ENCODE measurements at regions not wholly inside any gene's neighbourhood (a gene's known extent, or its start where the extent isn't known, plus 50 kb on each side); places are given as distances from the start of the nearest gene placed in this dataset.
A peak's percentile ranks its signal among the peaks of the same experiment; 100 is the strongest.

DNA sequence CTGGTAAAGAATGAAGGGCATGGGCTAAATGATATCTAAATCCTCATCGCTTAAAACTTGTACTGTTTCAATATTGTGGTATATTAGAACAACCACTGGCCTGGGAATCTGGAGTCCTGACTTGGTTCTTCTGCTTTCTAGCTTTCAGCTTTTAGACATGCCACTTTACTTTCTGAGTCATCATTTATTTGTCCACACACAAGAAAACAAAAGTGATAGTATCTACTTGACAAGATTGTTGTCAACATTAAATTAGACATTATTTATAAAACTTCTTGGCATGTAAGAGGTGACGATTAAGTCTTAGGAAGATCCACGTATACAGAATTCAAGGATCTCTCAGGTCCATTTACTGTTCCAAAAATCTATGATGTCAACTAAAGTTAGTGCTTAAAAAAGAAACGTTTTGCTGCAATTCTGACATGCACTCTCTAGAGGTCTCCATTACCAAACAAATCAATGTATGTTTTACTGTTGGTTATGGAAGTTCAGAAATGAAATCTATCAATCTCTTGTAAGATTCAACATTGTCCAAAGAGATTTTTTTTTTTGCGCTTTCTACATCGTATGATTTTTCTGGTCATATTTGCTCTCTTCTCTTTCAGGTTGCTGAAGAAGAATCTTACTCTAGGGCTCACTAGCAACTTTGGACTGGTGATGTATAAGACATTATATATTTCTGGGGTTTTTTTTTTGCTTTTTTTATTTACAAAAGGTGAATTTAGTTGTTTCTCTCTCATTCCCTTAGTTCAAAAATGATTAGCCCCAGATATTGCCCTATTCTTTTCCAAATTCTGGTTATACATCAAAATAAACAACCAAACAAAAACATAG lies 53.6 kb upstream of the DYNC1I1 start:
- TF ChIP-seq, protein P1, sequence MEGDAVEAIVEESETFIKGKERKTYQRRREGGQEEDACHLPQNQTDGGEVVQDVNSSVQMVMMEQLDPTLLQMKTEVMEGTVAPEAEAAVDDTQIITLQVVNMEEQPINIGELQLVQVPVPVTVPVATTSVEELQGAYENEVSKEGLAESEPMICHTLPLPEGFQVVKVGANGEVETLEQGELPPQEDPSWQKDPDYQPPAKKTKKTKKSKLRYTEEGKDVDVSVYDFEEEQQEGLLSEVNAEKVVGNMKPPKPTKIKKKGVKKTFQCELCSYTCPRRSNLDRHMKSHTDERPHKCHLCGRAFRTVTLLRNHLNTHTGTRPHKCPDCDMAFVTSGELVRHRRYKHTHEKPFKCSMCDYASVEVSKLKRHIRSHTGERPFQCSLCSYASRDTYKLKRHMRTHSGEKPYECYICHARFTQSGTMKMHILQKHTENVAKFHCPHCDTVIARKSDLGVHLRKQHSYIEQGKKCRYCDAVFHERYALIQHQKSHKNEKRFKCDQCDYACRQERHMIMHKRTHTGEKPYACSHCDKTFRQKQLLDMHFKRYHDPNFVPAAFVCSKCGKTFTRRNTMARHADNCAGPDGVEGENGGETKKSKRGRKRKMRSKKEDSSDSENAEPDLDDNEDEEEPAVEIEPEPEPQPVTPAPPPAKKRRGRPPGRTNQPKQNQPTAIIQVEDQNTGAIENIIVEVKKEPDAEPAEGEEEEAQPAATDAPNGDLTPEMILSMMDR (IDR thresholded peaks at IDR 0.05; ENCODE audit: control insufficient read depth, extremely low read depth, insufficient read depth), result peak; percentile 62
- DNase-seq (ENCODE audit: low read depth), result peak; percentile 15
- no peak overlapping the region for H3K4me3 ChIP-seq (ENCODE audit: low read depth, low read length)

DNA sequence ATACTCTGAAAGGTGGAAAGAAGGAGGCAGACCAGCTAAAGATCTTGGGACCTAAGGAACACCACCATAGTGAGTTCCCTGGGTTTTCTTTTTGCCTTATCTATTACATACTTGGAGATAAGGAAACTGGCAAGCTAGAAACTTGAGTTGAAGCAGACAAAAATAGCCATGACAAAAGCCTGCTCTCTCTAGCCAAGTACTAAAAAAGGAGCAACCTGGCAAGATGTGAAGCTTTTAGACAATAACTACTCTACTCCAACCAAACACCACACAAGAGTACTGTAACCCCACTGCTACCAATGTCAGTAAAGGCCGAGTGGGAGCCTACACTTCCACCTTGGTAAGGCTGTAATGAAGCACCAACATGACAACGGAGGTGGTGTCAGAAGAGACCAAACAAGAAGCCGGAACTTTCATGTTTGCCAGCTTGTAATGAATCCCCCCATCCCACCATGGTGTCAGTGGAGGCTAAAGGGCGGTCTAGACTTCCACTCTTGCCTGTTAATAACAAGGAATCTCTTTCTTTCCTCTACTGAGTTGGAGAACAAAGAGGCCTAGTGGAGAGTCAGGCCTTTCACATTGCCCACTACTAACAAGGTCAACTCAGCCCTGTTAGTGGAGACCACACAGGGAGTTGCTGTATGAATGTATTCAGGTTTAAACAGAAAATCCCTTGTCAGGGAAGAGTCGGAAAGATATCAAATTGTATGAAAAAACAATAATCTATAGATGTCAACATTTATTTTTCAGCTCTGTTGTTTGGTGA lies 55.8 kb upstream of the DYNC1I1 start:
- DNase-seq (ENCODE audit: low read depth), result no peak
- H3K4me3 ChIP-seq (ENCODE audit: low read depth, low read length), result no peak overlapping the region
- TF ChIP-seq, protein P1 (IDR thresholded peaks at IDR 0.05; ENCODE audit: control insufficient read depth, extremely low read depth, insufficient read depth), result no peak

- DNase-seq (ENCODE audit: low read depth), result no peak
- H3K4me3 ChIP-seq (ENCODE audit: low read depth, low read length), result no peak overlapping the region
- TF ChIP-seq, protein P1 (IDR thresholded peaks at IDR 0.05; ENCODE audit: control insufficient read depth, extremely low read depth, insufficient read depth), result no peak
Observed at GRCh38 chr7:95715274-95715673, 57.1 kb upstream of the DYNC1I1 start.

GRCh38 chr7:95710711-95711110 lies 61.6 kb upstream of the DYNC1I1 start:
- TF ChIP-seq, protein P1 (IDR thresholded peaks at IDR 0.05; ENCODE audit: control insufficient read depth, extremely low read depth, insufficient read depth), result no peak
- H3K4me3 ChIP-seq (ENCODE audit: low read depth, low read length), result no peak overlapping the region
- DNase-seq (ENCODE audit: low read depth), result no peak

GRCh38 chr7:95700917-95701316 lies 71.4 kb upstream of the DYNC1I1 start:
- TF ChIP-seq, protein P1 (IDR thresholded peaks at IDR 0.05; ENCODE audit: control insufficient read depth, extremely low read depth, insufficient read depth), result no peak
- no peak overlapping the region for H3K4me3 ChIP-seq (ENCODE audit: low read depth, low read length)
- DNase-seq (ENCODE audit: low read depth), result no peak

DNA sequence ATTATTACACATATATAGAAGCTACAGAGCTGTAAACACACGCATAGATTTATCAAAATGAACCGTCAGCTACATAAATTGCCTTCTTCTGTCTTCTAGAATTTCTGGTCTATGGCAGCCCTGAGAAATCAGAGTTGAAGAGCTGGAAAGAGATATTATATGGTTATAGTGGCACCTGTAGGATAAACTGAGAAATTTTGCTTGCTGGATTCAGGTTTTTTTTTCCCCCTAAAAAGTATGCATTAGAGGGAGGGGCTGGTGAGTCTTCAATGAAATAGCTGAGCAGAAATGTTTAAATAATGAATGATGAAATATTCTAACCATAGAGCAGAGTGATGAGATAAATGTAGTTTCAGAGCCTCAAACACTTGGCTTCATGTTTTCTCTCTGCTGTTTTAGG lies 78.0 kb upstream of the DYNC1I1 start:
- no peak for DNase-seq (ENCODE audit: low read depth)
- H3K4me3 ChIP-seq (ENCODE audit: low read depth, low read length), result no peak overlapping the region
- TF ChIP-seq, protein P1 (IDR thresholded peaks at IDR 0.05; ENCODE audit: control insufficient read depth, extremely low read depth, insufficient read depth), result no peak

Measured in LNCaP clone FGC (cell line).